Activated CD8-positive, alpha-beta T cell treated with anti-CD3 and anti-CD28 coated beads for 36 hours (primary cell): ENCODE measurements at regions not wholly inside any gene's neighbourhood (a gene's known extent, or its start where the extent isn't known, plus 50 kb on each side); places are given as distances from the start of the nearest gene placed in this dataset.

Source experiments
- ATAC-seq: fragments of 200-7000 bp; cut with Tn5 transposase; one replicate; pipeline ENCODE4 v1.10.0; 2021; ENCODE audit warnings: mild to moderate bottlenecking, moderate library complexity
- CTCF ChIA-PET: fragments of 350-600 bp; sonication (Branson Sonifier 250); formaldehyde crosslinking; loops from one replicate; lab custom pipeline; 2021; ENCODE audit warnings: antibody characterized with exemption; lab: Charles Lee
- POLR2A ChIA-PET: fragments of 350-600 bp; sonication (Branson Sonifier 250); formaldehyde crosslinking; loops from one replicate; lab custom pipeline; 2021; ENCODE audit warnings: antibody characterized with exemption; lab: Charles Lee
- DNase-seq: peaks from one replicate; pipeline ENCODE4 v3.0.0-alpha.2; 2020
- H3K27ac Mint-ChIP-seq: one replicate; pipeline ENCODE4 v1.8.0; 2021; ENCODE audit warnings: mild to moderate bottlenecking, mixed read lengths
- H3K27me3 Mint-ChIP-seq: one replicate; pipeline ENCODE4 v1.8.0; 2021; ENCODE audit warnings: mixed read lengths
- H3K36me3 Mint-ChIP-seq: one replicate; pipeline ENCODE4 v1.8.0; 2021; ENCODE audit warnings: low read depth, mixed read lengths
- H3K4me1 Mint-ChIP-seq: one replicate; pipeline ENCODE4 v1.8.0; 2021; ENCODE audit warnings: low read depth, mixed read lengths
- H3K4me3 Mint-ChIP-seq: one replicate; pipeline ENCODE4 v1.8.0; 2021; ENCODE audit warnings: mild to moderate bottlenecking, moderate library complexity, mixed read lengths
- H3K9me3 Mint-ChIP-seq: one replicate; pipeline ENCODE4 v1.8.0; 2021; ENCODE audit warnings: mixed read lengths
- intact Hi-C: fragments of 100-400 bp; cut with micrococcal nuclease; formaldehyde crosslinking; loops from one replicate; pipeline ENCODE4 v1.10.0; 2022
- TF ChIP-seq, protein P1 (sequence below): fragments of 200-600 bp; IDR thresholded peaks from one replicate; pipeline ENCODE4 v1.8.0; 2022; ENCODE audit warnings: antibody characterized with exemption, mild to moderate bottlenecking

DNA sequence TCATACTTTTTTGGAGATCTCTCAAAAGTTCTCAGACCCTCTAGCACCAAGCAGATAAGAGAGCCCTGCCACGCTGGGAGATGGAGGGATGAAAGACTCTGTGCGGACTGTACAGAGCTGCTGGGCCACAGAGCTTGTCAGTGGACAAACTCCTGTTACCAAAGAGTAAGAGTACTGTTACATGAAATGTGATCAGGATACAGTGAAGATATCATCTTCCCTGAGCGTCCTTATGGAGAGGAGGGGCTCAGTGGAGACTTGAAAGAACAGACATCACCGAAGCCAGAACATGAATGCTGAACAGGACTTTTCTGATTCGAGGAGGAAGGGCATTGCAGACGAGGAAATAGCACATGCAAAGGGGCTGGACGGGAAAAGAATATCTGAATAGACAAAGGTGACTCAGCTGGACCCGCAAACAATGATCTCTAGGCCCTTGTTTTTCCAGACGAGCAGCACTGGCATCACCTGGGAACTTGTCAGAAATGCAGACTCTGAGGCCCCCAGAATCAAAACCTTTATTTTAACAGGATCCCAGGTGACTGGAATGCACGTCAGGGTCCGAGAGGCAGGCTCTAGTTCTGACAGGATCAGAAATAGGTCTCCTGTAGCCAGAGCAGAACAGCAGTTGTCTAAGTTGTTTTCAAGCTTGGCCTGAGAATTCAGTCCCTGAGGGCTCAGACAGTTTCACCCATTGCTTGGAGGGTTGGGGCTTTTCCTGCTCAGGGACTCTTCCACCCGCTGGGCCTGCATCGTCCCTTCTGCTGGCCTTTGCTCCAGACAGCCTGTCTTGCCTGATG, 277.9 kb downstream of the RPLP1 start:
- H3K4me3 Mint-ChIP-seq, result no peak overlapping the region
- no peak for DNase-seq
- no peak overlapping the region for H3K27ac Mint-ChIP-seq
- peaks cover 9% of the 10 kb centered on the region for H3K4me1 Mint-ChIP-seq
- POLR2A ChIA-PET, result interaction anchor here (0.6 to 1.0 kb wide), 2 partner anchors 10 to 96 kb away, joined by 3 read pairs; no protein-coding TSS in a partner anchor
- no peaks in the 10 kb centered on the region for H3K36me3 Mint-ChIP-seq
- intact Hi-C loops, result no loop called here
- TF ChIP-seq, protein P1, sequence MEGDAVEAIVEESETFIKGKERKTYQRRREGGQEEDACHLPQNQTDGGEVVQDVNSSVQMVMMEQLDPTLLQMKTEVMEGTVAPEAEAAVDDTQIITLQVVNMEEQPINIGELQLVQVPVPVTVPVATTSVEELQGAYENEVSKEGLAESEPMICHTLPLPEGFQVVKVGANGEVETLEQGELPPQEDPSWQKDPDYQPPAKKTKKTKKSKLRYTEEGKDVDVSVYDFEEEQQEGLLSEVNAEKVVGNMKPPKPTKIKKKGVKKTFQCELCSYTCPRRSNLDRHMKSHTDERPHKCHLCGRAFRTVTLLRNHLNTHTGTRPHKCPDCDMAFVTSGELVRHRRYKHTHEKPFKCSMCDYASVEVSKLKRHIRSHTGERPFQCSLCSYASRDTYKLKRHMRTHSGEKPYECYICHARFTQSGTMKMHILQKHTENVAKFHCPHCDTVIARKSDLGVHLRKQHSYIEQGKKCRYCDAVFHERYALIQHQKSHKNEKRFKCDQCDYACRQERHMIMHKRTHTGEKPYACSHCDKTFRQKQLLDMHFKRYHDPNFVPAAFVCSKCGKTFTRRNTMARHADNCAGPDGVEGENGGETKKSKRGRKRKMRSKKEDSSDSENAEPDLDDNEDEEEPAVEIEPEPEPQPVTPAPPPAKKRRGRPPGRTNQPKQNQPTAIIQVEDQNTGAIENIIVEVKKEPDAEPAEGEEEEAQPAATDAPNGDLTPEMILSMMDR, result no peak
- ATAC-seq, result no peak
- CTCF ChIA-PET, result interaction anchor here (1.1 kb wide), 1 partner anchor 12 kb away, joined by 4 read pairs; no protein-coding TSS in a partner anchor
- peaks cover 2% of the 10 kb centered on the region for H3K27me3 Mint-ChIP-seq
- H3K9me3 Mint-ChIP-seq, result no peaks in the 10 kb centered on the region

DNA sequence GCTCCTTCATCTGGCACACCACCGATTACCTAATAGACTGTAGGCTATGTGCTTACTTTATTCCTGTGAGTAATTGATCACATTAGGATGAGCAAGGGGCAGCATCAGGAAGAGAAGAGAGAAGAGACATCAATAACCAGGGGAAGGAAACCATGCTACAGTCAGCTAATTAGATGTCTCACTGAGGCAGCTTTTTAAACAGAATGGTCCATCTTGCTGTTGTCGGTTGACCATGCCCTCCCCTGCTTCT, 278.4 kb downstream of the RPLP1 start:
- H3K4me1 Mint-ChIP-seq, result peaks cover 8% of the 10 kb centered on the region
- no peaks in the 10 kb centered on the region for H3K9me3 Mint-ChIP-seq
- ChIA-PET POLR2A (interaction anchor here (0.6 to 1.0 kb wide), 2 partner anchors 10 to 95 kb away, joined by 3 read pairs; no protein-coding TSS in a partner anchor), CTCF (interaction anchor here (1.1 kb wide), 1 partner anchor 12 kb away, joined by 4 read pairs; no protein-coding TSS in a partner anchor)
- H3K36me3 Mint-ChIP-seq, result no peaks in the 10 kb centered on the region
- DNase-seq (no peak), ATAC-seq (no peak)
- H3K27me3 Mint-ChIP-seq, result peaks cover 2% of the 10 kb centered on the region
- TF ChIP-seq, protein P1, result no peak
- no peak overlapping the region for H3K4me3 Mint-ChIP-seq
- no peak overlapping the region for H3K27ac Mint-ChIP-seq
- intact Hi-C loops, result no loop called here

DNA sequence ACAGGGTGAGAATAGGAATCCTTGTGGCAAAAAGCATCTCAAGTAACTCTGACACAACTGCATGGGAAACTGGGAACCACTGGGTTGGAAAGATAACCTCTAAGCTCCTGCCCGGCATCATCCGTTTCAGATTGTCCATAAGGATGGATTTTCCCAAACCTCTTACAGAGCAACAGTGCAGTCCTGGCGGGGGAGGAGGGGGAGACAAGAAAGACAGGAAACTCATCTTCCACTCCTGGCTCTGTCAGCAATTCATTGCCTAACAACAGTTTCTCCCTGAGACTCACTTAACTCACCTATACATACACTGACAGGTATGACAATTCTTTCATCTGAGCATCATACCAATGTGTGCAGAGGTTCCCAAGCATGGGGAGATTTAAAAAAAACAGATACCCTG, 279.0 kb downstream of the RPLP1 start:
- ChIA-PET POLR2A (interaction anchor here (0.8 to 1.2 kb wide), 2 partner anchors 24 to 29 kb away, joined by 3 read pairs; no protein-coding TSS in a partner anchor), CTCF (interaction anchor here (1.1 kb wide), 1 partner anchor 11 kb away, joined by 4 read pairs; no protein-coding TSS in a partner anchor)
- Mint-ChIP-seq H3K4me1 (peaks cover 6% of the 10 kb centered on the region), H3K9me3 (no peaks in the 10 kb centered on the region), H3K27ac (no peak overlapping the region), H3K27me3 (peaks cover 2% of the 10 kb centered on the region), H3K36me3 (no peaks in the 10 kb centered on the region), H3K4me3 (no peak overlapping the region)
- ATAC-seq (no peak), DNase-seq (no peak)
- intact Hi-C loops, result no loop called here
- TF ChIP-seq, protein P1, result no peak

DNA sequence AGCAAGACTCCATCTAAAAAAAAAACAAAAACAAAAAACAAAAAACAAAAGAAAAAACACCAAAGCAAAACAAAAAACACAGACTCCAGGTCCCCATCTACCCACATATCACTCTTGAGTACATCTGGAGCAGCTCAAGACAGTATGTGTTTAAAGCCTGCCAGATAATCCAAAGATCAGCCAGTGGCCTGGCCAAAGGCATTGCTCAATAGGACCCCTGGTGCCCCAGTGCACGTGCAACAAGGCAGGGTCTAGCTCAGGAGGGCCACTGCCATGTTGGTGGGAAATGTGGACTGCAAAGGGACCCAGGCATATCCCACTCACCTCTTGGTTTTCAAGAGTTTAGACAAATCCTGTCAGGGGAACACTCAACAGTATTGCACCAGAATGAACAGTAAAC, 279.5 kb downstream of the RPLP1 start:
- ATAC-seq (no peak), DNase-seq (no peak)
- intact Hi-C loops, result no loop called here
- H3K4me1 Mint-ChIP-seq, result peaks cover 6% of the 10 kb centered on the region
- H3K9me3 Mint-ChIP-seq, result no peaks in the 10 kb centered on the region
- peaks cover 6% of the 10 kb centered on the region for H3K27me3 Mint-ChIP-seq
- H3K27ac Mint-ChIP-seq, result no peak overlapping the region
- H3K4me3 Mint-ChIP-seq, result no peak overlapping the region
- TF ChIP-seq, protein P1, result no peak
- ChIA-PET CTCF (no interaction called here), POLR2A (interaction anchor here (0.7 to 1.2 kb wide), 3 partner anchors 24 to 61 kb away, joined by 3 to 4 read pairs (median 3); no protein-coding TSS in a partner anchor)
- no peaks in the 10 kb centered on the region for H3K36me3 Mint-ChIP-seq

DNA sequence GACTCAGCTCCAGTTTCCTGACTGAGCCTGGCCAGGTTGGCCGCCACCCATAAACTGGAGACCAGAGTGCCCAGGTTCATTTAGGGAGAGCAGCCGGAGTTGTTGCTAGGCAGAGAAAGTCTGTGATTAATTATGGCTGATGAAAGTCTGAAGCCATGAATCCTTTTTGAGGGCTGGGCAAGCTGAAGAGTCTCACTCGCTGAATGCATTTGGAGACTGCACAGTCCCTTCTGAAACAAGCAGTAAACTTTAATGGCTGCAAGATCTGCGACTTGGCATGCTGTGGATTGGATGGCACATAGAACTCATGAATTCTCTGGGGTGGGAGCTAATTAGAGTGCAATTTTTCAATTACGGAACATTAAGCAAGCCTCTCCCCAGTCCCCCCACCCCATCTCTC, 282.1 kb downstream of the RPLP1 start:
- no peaks in the 10 kb centered on the region for H3K4me1 Mint-ChIP-seq
- H3K4me3 Mint-ChIP-seq, result no peak overlapping the region
- no peaks in the 10 kb centered on the region for H3K36me3 Mint-ChIP-seq
- no peak for DNase-seq
- TF ChIP-seq, protein P1, result no peak
- peaks cover 4% of the 10 kb centered on the region for H3K27me3 Mint-ChIP-seq
- POLR2A ChIA-PET, result interaction anchor here (0.6 kb wide), 1 partner anchor 498 kb away, joined by 3 read pairs; no protein-coding TSS in a partner anchor
- H3K27ac Mint-ChIP-seq, result no peak overlapping the region
- no peak for ATAC-seq
- H3K9me3 Mint-ChIP-seq, result no peaks in the 10 kb centered on the region
- CTCF ChIA-PET, result no interaction called here
- intact Hi-C loops, result no loop called here
